ENCODE measurements at regions not wholly inside any gene's neighbourhood (a gene's known extent, or its start where the extent isn't known, plus 50 kb on each side); places are given as distances from the start of the nearest gene placed in this dataset.

DNA sequence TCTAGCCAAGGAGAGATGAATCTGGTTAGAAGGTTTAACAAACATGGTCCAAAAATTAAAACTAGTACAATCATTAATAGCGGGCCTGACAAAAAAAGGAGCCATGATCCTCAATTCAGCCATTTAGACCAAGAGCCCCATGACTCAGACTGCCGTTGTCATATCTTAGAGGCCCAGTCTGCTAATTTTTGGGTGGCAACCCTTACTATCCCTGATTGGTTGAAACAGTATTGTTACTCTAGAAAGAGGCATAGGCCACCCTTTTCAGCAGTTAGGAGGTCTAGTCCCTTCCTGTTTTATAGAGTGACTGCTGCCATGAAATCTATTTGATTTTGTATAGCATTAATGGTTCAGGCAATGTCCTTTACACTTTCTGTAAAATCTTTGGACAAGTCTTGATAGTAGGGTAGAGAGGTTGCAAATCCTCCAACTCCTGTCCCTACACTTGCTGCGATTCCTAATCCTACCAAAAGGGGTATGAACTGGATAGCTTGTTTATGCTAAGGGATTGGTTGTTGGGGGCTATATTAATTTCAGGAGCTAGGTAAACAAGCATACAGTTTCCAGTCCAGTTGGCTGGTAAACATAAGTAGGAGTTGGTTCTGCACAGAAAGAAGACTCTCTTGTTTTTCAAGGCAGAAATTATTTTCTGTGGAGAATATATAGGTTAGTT lies 1056.3 kb upstream of the CNTN5 start:
- DNase-seq (ENCODE audit: low spot score), result no peak
- WGBS, result 77% methylated on average over 3 of the region's 3 CpGs
- Histone ChIP-seq H3K4me3 (ENCODE audit: low read depth in 1 of 3, low read length in 3 of 3) (no peak overlapping the region), H3K9ac (ENCODE audit: low read depth in 1 of 2, low read length in 2 of 2) (no peak overlapping the region), H3K36me3 (ENCODE audit: control insufficient read depth in 4 of 4, insufficient read depth in 3 of 4, low read depth in 1 of 4, low read length in 3 of 4) (no peaks in the 10 kb centered on the region), H3K9me3 (ENCODE audit: control insufficient read depth in 4 of 4, low read length in 3 of 4) (no peaks in the 10 kb centered on the region), H3K4me1 (ENCODE audit: control insufficient read depth in 4 of 4, insufficient read depth in 4 of 4, low read length in 3 of 4) (no peaks in the 10 kb centered on the region), H3K27me3 (ENCODE audit: control insufficient read depth in 4 of 4, insufficient read depth in 4 of 4, low read length in 3 of 4) (peaks cover 0 to 2% (median 0%) of the 10 kb centered on the region in 4 donors), H3K27ac (ENCODE audit: low read depth in 1 of 2, low read length in 2 of 2) (no peak overlapping the region)
- no peak for TF ChIP-seq TAF1 (conservative IDR thresholded peaks at IDR 0.05)
- TF ChIP-seq, protein P1, sequence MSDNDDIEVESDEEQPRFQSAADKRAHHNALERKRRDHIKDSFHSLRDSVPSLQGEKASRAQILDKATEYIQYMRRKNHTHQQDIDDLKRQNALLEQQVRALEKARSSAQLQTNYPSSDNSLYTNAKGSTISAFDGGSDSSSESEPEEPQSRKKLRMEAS (IDR thresholded peaks at IDR 0.05), result no peak
- no peak for TF ChIP-seq SP1 (IDR thresholded peaks at IDR 0.05)

DNA sequence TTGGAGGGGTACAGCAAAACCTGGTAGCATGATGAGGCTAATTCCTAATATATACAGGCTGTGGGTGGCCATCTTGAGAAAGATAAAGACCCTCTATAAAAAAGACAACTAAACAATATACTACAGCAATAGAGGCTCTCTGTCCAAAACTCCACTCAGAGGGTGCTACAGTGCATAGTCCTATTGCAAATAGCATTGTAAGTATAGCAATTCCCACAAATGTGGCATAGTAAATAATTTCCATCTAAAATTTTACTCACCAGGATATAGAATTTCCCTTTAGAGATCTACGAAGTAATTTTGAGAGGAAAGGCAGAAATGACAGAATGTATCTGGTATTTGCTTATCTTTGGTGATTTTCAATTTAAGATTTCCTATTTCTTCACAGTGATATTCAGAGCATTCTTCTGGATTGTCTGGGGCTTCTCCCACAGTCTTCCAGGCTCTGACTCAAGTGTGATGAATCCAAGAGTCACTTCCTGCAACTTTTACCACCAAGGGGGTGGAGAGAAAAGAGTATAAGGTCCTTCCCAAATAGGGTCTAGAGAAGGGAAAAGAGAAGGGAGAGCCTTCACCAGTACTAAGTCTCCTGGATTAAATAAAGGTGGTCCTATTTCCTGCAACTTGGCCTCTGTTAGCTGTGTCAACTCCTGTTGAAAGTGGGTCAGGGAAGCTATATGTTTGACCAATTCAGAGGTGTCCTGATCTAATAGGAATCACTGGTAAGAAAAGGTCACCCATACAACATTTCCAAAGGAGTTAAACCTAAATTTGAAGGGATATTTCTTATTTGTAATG lies 1054.7 kb upstream of the CNTN5 start:
- Histone ChIP-seq H3K9ac (ENCODE audit: low read depth in 1 of 2, low read length in 2 of 2) (no peak overlapping the region), H3K27me3 (ENCODE audit: control insufficient read depth in 4 of 4, insufficient read depth in 4 of 4, low read length in 3 of 4) (peaks cover 0 to 2% (median 0%) of the 10 kb centered on the region in 4 donors), H3K4me1 (ENCODE audit: control insufficient read depth in 4 of 4, insufficient read depth in 4 of 4, low read length in 3 of 4) (no peaks in the 10 kb centered on the region), H3K9me3 (ENCODE audit: control insufficient read depth in 4 of 4, low read length in 3 of 4) (no peaks in the 10 kb centered on the region), H3K36me3 (ENCODE audit: control insufficient read depth in 4 of 4, insufficient read depth in 3 of 4, low read depth in 1 of 4, low read length in 3 of 4) (no peaks in the 10 kb centered on the region), H3K27ac (ENCODE audit: low read depth in 1 of 2, low read length in 2 of 2) (no peak overlapping the region), H3K4me3 (ENCODE audit: low read depth in 1 of 3, low read length in 3 of 3) (no peak overlapping the region)
- 53% methylated on average over 1 of the region's 1 CpG for WGBS
- DNase-seq (ENCODE audit: low spot score), result no peak
- TF ChIP-seq GABPA (IDR thresholded peaks at IDR 0.05 in 1 of 2, conservative IDR thresholded peaks at IDR 0.05 in 1 of 2), result no peak

DNA sequence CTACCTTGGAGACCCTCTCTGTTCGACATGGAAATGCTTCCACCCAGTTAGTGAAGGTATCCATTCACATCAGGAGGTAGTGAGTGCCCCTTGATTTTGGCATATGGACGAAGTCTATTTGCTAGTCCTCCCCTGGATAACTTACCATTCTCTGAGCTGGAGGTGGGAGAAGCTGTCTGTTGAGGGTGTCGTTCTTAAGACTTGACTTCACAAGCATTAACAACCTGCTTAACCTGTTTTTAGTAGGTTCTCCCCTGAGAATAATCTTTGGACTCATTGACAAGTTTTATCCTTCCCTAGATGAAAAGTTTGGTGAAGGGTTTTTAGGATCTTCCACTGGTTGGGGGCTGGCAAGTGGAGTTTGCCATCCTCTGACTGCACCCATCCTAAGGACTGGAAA lies 1053.8 kb upstream of the CNTN5 start:
- DNase-seq (ENCODE audit: low spot score), result no peak
- Histone ChIP-seq H3K4me1 (ENCODE audit: control insufficient read depth in 4 of 4, insufficient read depth in 4 of 4, low read length in 3 of 4) (no peaks in the 10 kb centered on the region), H3K36me3 (ENCODE audit: control insufficient read depth in 4 of 4, insufficient read depth in 3 of 4, low read depth in 1 of 4, low read length in 3 of 4) (no peaks in the 10 kb centered on the region), H3K9ac (ENCODE audit: low read depth in 1 of 2, low read length in 2 of 2) (no peak overlapping the region), H3K9me3 (ENCODE audit: control insufficient read depth in 4 of 4, low read length in 3 of 4) (no peaks in the 10 kb centered on the region), H3K27ac (ENCODE audit: low read depth in 1 of 2, low read length in 2 of 2) (no peak overlapping the region), H3K27me3 (ENCODE audit: control insufficient read depth in 4 of 4, insufficient read depth in 4 of 4, low read length in 3 of 4) (peaks cover 0 to 2% (median 0%) of the 10 kb centered on the region in 4 donors), H3K4me3 (ENCODE audit: low read depth in 1 of 3, low read length in 3 of 3) (no peak overlapping the region)
- TF ChIP-seq, protein P2, sequence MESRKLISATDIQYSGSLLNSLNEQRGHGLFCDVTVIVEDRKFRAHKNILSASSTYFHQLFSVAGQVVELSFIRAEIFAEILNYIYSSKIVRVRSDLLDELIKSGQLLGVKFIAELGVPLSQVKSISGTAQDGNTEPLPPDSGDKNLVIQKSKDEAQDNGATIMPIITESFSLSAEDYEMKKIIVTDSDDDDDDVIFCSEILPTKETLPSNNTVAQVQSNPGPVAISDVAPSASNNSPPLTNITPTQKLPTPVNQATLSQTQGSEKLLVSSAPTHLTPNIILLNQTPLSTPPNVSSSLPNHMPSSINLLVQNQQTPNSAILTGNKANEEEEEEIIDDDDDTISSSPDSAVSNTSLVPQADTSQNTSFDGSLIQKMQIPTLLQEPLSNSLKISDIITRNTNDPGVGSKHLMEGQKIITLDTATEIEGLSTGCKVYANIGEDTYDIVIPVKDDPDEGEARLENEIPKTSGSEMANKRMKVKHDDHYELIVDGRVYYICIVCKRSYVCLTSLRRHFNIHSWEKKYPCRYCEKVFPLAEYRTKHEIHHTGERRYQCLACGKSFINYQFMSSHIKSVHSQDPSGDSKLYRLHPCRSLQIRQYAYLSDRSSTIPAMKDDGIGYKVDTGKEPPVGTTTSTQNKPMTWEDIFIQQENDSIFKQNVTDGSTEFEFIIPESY (IDR thresholded peaks at IDR 0.05), result no peak
- TF ChIP-seq HNF4A (conservative IDR thresholded peaks at IDR 0.05) (no peak), EGR1 (IDR thresholded peaks at IDR 0.05; ENCODE audit: low read depth in 2 of 2) (no peak)
- 65% methylated on average over 3 of the region's 3 CpGs for WGBS

DNA sequence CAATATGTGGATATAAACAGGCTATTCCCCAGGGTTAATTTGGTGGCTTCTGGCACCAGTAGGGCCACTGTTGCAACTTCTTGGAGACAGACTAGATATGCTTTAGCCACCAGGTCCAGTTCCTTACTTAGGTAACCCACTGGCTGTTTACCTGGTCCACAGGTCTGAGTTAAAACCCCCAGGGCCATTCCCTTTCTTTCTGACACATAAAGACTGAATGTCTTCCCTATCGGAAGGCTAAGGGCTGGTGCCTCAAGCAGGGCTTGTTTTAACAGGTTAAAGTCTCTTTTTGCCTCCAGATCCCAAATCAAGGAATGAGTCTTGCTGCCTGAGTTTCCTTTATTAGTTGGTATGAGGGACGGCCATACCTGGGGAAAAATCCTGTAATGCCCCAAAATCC lies 1052.7 kb upstream of the CNTN5 start:
- H3K9me3 ChIP-seq (ENCODE audit: control insufficient read depth in 4 of 4, low read length in 3 of 4), result no peaks in the 10 kb centered on the region
- TF ChIP-seq FOXA2 (IDR thresholded peaks at IDR 0.05), result no peak
- TF ChIP-seq, protein P3, sequence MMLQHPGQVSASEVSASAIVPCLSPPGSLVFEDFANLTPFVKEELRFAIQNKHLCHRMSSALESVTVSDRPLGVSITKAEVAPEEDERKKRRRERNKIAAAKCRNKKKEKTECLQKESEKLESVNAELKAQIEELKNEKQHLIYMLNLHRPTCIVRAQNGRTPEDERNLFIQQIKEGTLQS (IDR thresholded peaks at IDR 0.05), result no peak
- TF ChIP-seq HNF4G (IDR thresholded peaks at IDR 0.05), result no peak
- TF ChIP-seq, protein P2 (IDR thresholded peaks at IDR 0.05), result no peak
- no peak for TF ChIP-seq YY1 (IDR thresholded peaks at IDR 0.05)
- TF ChIP-seq SP1 (IDR thresholded peaks at IDR 0.05), result no peak
- no peaks in the 10 kb centered on the region for H3K4me1 ChIP-seq (ENCODE audit: control insufficient read depth in 4 of 4, insufficient read depth in 4 of 4, low read length in 3 of 4)
- H3K27me3 ChIP-seq (ENCODE audit: control insufficient read depth in 4 of 4, insufficient read depth in 4 of 4, low read length in 3 of 4), result peaks cover 0 to 2% (median 0%) of the 10 kb centered on the region in 4 donors
- DNase-seq (ENCODE audit: low spot score), result no peak
- no peak overlapping the region for H3K9ac ChIP-seq (ENCODE audit: low read depth in 1 of 2, low read length in 2 of 2)
- WGBS, result 67% methylated on average over 2 of the region's 2 CpGs
- H3K27ac ChIP-seq (ENCODE audit: low read depth in 1 of 2, low read length in 2 of 2), result no peak overlapping the region
- H3K36me3 ChIP-seq (ENCODE audit: control insufficient read depth in 4 of 4, insufficient read depth in 3 of 4, low read depth in 1 of 4, low read length in 3 of 4), result no peaks in the 10 kb centered on the region
- H3K4me3 ChIP-seq (ENCODE audit: low read depth in 1 of 3, low read length in 3 of 3), result no peak overlapping the region
